ENCODE measurements at regions not wholly inside any gene's neighbourhood (a gene's known extent, or its start where the extent isn't known, plus 50 kb on each side); places are given as distances from the start of the nearest gene placed in this dataset.

DNA sequence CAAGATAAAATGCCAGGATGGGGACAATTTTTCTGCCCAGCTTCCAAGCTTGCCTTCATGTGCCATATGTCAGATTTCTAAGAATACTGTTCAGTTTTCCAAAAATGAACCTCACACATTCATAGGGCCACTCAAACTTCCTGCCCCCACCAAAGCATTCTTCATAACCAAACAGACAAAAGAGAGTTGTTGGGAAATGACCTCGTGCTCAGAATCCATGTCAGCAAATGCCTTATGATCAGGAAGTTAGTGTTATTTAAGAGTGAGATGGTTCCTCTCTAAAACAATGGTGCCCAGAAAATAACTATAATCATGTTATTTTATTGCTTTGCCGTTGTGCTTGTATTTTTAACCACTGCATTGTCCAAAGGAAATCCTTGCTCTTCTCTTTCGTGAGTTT lies 208.2 kb downstream of the ZNF608 start:
- no TSS peak for BruUV-seq (replicated peaks)
- Mint-ChIP-seq H3K9me3 (ENCODE audit: low read depth, unreplicated experiment) (peaks cover 2% of the 10 kb centered on the region), H3K36me3 (ENCODE audit: insufficient read depth, unreplicated experiment) (no peaks in the 10 kb centered on the region), H3K27me3 (ENCODE audit: unreplicated experiment) (no peaks in the 10 kb centered on the region), H3K4me1 (ENCODE audit: low read depth, unreplicated experiment) (no peaks in the 10 kb centered on the region), H3K4me3 (ENCODE audit: low read depth, unreplicated experiment) (no peak overlapping the region), H3K27ac (ENCODE audit: unreplicated experiment) (no peak overlapping the region)
- intact Hi-C loops (cut with micrococcal nuclease; ENCODE audit: unreplicated experiment): no loop called here
- DNase-seq: no peak
- CTCF ChIA-PET: no interaction called here
- TF ChIP-seq, protein P1, sequence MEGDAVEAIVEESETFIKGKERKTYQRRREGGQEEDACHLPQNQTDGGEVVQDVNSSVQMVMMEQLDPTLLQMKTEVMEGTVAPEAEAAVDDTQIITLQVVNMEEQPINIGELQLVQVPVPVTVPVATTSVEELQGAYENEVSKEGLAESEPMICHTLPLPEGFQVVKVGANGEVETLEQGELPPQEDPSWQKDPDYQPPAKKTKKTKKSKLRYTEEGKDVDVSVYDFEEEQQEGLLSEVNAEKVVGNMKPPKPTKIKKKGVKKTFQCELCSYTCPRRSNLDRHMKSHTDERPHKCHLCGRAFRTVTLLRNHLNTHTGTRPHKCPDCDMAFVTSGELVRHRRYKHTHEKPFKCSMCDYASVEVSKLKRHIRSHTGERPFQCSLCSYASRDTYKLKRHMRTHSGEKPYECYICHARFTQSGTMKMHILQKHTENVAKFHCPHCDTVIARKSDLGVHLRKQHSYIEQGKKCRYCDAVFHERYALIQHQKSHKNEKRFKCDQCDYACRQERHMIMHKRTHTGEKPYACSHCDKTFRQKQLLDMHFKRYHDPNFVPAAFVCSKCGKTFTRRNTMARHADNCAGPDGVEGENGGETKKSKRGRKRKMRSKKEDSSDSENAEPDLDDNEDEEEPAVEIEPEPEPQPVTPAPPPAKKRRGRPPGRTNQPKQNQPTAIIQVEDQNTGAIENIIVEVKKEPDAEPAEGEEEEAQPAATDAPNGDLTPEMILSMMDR (IDR thresholded peaks at IDR 0.05; ENCODE audit: unreplicated experiment): no peak

DNA sequence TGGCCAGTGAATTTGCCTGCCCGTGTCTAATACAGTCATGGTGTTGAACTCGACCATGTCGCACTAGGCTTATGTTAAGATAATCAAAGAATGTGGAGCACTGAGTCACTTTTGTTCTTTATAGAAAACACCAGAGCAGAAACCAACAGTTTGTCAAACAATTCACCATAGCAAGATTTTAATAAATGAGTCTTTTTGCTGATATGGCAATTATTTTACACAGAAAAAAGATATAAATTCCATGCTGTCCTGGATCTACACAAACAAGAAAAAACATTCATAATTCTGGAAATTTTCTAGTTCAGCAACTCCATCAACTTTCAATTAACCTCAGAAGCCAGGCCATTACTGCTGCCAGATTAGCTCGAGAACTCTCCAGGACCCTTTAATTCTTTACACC lies 208.9 kb downstream of the ZNF608 start:
- TF ChIP-seq, protein P1 (IDR thresholded peaks at IDR 0.05; ENCODE audit: unreplicated experiment): no peak
- BruUV-seq (replicated peaks): no TSS peak
- CTCF ChIA-PET: no interaction called here
- H3K4me1 Mint-ChIP-seq (ENCODE audit: low read depth, unreplicated experiment): no peaks in the 10 kb centered on the region
- H3K4me3 Mint-ChIP-seq (ENCODE audit: low read depth, unreplicated experiment): no peak overlapping the region
- H3K27ac Mint-ChIP-seq (ENCODE audit: unreplicated experiment): no peak overlapping the region
- peaks cover 2% of the 10 kb centered on the region for H3K9me3 Mint-ChIP-seq (ENCODE audit: low read depth, unreplicated experiment)
- intact Hi-C loops (cut with micrococcal nuclease; ENCODE audit: unreplicated experiment): no loop called here
- DNase-seq: no peak
- H3K27me3 Mint-ChIP-seq (ENCODE audit: unreplicated experiment): no peaks in the 10 kb centered on the region
- no peaks in the 10 kb centered on the region for H3K36me3 Mint-ChIP-seq (ENCODE audit: insufficient read depth, unreplicated experiment)

DNA sequence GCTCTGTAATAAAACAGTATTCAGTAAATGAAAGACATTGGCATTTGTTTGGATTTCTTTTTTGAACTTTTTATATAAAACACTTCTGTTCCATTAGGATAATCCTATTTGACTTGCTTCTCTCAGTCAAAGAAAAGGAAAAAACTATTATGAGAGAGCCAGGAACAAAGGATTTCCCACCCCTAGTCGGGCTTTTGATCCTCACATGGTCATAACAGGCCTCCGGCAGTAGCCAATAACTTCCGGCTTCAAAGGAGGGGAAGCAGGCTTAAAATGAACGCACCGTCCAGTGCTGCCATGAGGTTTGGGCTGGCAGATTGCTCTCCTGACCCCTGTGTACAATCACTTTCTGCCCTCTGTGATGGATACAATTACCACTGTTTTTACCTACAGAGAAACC lies 209.3 kb downstream of the ZNF608 start:
- BruUV-seq (replicated peaks): no TSS peak
- CTCF ChIA-PET: no interaction called here
- DNase-seq: no peak
- TF ChIP-seq, protein P1 (IDR thresholded peaks at IDR 0.05; ENCODE audit: unreplicated experiment): no peak
- H3K4me1 Mint-ChIP-seq (ENCODE audit: low read depth, unreplicated experiment): no peaks in the 10 kb centered on the region
- no peak overlapping the region for H3K27ac Mint-ChIP-seq (ENCODE audit: unreplicated experiment)
- intact Hi-C loops (cut with micrococcal nuclease; ENCODE audit: unreplicated experiment): no loop called here
- H3K27me3 Mint-ChIP-seq (ENCODE audit: unreplicated experiment): no peaks in the 10 kb centered on the region
- no peak overlapping the region for H3K4me3 Mint-ChIP-seq (ENCODE audit: low read depth, unreplicated experiment)
- H3K36me3 Mint-ChIP-seq (ENCODE audit: insufficient read depth, unreplicated experiment): no peaks in the 10 kb centered on the region
- H3K9me3 Mint-ChIP-seq (ENCODE audit: low read depth, unreplicated experiment): peaks cover 1% of the 10 kb centered on the region

DNA sequence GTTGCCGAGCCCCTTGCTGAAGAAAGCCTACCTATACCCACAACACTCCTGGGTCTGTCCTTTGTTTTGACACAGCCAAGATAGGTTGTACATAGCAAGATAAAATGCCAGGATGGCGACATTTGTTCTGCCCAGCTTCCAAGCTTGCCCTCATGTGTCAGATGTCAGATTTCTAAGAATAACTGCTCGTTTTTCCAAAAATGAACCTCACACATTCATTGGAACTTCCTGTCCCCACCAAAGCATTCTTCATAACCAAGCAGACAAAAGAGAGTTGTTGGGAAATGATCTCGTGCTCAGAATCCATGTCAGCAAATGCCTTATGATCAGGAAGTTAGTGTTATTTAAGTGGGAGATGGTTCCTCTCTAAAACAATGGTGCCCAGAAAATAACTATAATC lies 210.1 kb downstream of the ZNF608 start:
- Mint-ChIP-seq H3K9me3 (ENCODE audit: low read depth, unreplicated experiment) (no peaks in the 10 kb centered on the region), H3K4me3 (ENCODE audit: low read depth, unreplicated experiment) (no peak overlapping the region), H3K27me3 (ENCODE audit: unreplicated experiment) (no peaks in the 10 kb centered on the region), H3K27ac (ENCODE audit: unreplicated experiment) (no peak overlapping the region), H3K4me1 (ENCODE audit: low read depth, unreplicated experiment) (no peaks in the 10 kb centered on the region), H3K36me3 (ENCODE audit: insufficient read depth, unreplicated experiment) (no peaks in the 10 kb centered on the region)
- TF ChIP-seq, protein P1 (IDR thresholded peaks at IDR 0.05; ENCODE audit: unreplicated experiment): no peak
- intact Hi-C loops (cut with micrococcal nuclease; ENCODE audit: unreplicated experiment): no loop called here
- no peak for DNase-seq
- CTCF ChIA-PET: no interaction called here
- BruUV-seq (replicated peaks): no TSS peak

DNA sequence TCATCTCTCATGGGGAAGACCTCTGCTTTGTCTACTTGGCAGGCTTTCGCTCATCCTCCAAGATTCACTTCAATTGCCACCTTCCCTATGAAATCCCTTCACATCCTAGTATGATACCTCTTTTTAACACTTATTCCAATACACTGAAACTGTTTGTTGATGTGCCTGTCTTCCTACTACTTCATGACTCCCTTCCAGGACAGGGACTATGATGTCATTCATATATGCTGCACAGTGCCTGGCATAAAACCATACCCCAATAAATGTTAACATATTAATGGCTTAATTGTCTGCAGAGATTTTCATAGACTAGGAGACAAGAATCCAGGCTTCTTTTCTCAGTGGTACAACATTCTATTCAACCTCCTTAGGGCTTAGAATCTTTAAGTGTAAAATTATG lies 215.5 kb downstream of the ZNF608 start:
- no peak overlapping the region for H3K27ac Mint-ChIP-seq (ENCODE audit: unreplicated experiment)

More for the DNA sequence above, 215.5 kb downstream of the ZNF608 start:
- TF ChIP-seq, protein P1 (IDR thresholded peaks at IDR 0.05; ENCODE audit: unreplicated experiment): no peak
- Mint-ChIP-seq H3K4me3 (ENCODE audit: low read depth, unreplicated experiment) (no peak overlapping the region), H3K4me1 (ENCODE audit: low read depth, unreplicated experiment) (peaks cover 7% of the 10 kb centered on the region), H3K36me3 (ENCODE audit: insufficient read depth, unreplicated experiment) (no peaks in the 10 kb centered on the region), H3K27me3 (ENCODE audit: unreplicated experiment) (no peaks in the 10 kb centered on the region), H3K9me3 (ENCODE audit: low read depth, unreplicated experiment) (peaks cover 3% of the 10 kb centered on the region)
- CTCF ChIA-PET: no interaction called here
- intact Hi-C loops (cut with micrococcal nuclease; ENCODE audit: unreplicated experiment): no loop called here
- no peak for DNase-seq
- BruUV-seq (replicated peaks): no TSS peak
